HEK293T (cell line): ENCODE measurements at regions not wholly inside any gene's neighbourhood (a gene's known extent, or its start where the extent isn't known, plus 50 kb on each side); places are given as distances from the start of the nearest gene placed in this dataset.

Source experiments
- CTCF ChIA-PET: fragments of 350-600 bp; formaldehyde crosslinking; extraction: SDS; loops from one replicate; lab custom pipeline; 2021; ENCODE audit warnings: antibody characterized with exemption, inconsistent platforms; lab: Yijun Ruan, JAX
- POLR2A ChIA-PET: fragments of 350-600 bp; formaldehyde crosslinking; extraction: SDS; loops from one replicate; lab custom pipeline; 2020; ENCODE audit warnings: antibody characterized with exemption, inconsistent platforms; lab: Yijun Ruan, JAX
- DNase-seq: peaks from one replicate; pipeline ENCODE4 v3.0.0; 2012; ENCODE audit warnings: mixed read lengths; ENCODE audit errors: extremely low spot score
- ARNT ChIP-seq: fragments of 450-650 bp; IDR thresholded peaks from 2 replicates; pipeline ENCODE4 v1.6.1; 2017; ENCODE audit warnings: mild to moderate bottlenecking
- BHLHE40 ChIP-seq: fragments of 450-650 bp; IDR thresholded peaks from 2 replicates; pipeline ENCODE4 v1.6.1; 2016; ENCODE audit warnings: mild to moderate bottlenecking, moderate library complexity, borderline replicate concordance
- CTBP1 ChIP-seq: fragments of 450-650 bp; IDR thresholded peaks from 2 replicates; pipeline ENCODE4 v1.6.1; 2016; ENCODE audit warnings: borderline replicate concordance
- ELF4 ChIP-seq: fragments of 450-650 bp; IDR thresholded peaks from 2 replicates; pipeline ENCODE4 v1.6.1; 2017; ENCODE audit warnings: antibody characterized with exemption
- FOXA1 ChIP-seq: fragments of 450-650 bp; IDR thresholded peaks from 2 replicates; pipeline ENCODE4 v1.6.1; 2016; ENCODE audit warnings: mild to moderate bottlenecking
- FOXK2 ChIP-seq: fragments of 450-650 bp; IDR thresholded peaks from 2 replicates; pipeline ENCODE4 v1.6.1; 2016; ENCODE audit warnings: mild to moderate bottlenecking
- FOXM1 ChIP-seq: fragments of 450-650 bp; IDR thresholded peaks from 2 replicates; pipeline ENCODE4 v1.6.1; 2017; ENCODE audit warnings: mild to moderate bottlenecking, borderline replicate concordance
- HDGF ChIP-seq: fragments of 450-650 bp; IDR thresholded peaks from 2 replicates; pipeline ENCODE4 v1.6.1; 2017; ENCODE audit warnings: antibody characterized with exemption, borderline replicate concordance
- L3MBTL2 ChIP-seq: fragments of 450-650 bp; conservative IDR thresholded peaks from 2 replicates; pipeline ENCODE4 v1.6.1; 2016; ENCODE audit warnings: mild to moderate bottlenecking
- LEF1 ChIP-seq: fragments of 450-650 bp; IDR thresholded peaks from 2 replicates; pipeline ENCODE4 v1.6.1; 2017; ENCODE audit warnings: mild to moderate bottlenecking, borderline replicate concordance
- NFRKB ChIP-seq: fragments of 450-650 bp; IDR thresholded peaks from 2 replicates; pipeline ENCODE4 v1.6.1; 2016; ENCODE audit warnings: mild to moderate bottlenecking, moderate library complexity
- PKNOX1 ChIP-seq: fragments of 450-650 bp; IDR thresholded peaks from 2 replicates; pipeline ENCODE4 v1.6.1; 2016
- SP1 ChIP-seq: fragments of 450-650 bp; IDR thresholded peaks from 2 replicates; pipeline ENCODE4 v1.6.1; 2017
- SUZ12 ChIP-seq: fragments of 450-650 bp; IDR thresholded peaks from 2 replicates; pipeline ENCODE4 v1.6.1; 2016; ENCODE audit warnings: mild to moderate bottlenecking
- TARDBP ChIP-seq: fragments of 450-650 bp; IDR thresholded peaks from 2 replicates; pipeline ENCODE4 v1.6.1; 2016
- ZNF384 ChIP-seq: fragments of 450-650 bp; IDR thresholded peaks from 2 replicates; pipeline ENCODE4 v1.6.1; 2016

GRCh38 chr7:41573015-41573414, 129.9 kb downstream of the INHBA start:
- TF ChIP-seq FOXM1 (no peak), ARNT (no peak), LEF1 (no peak), NFRKB (no peak), ZNF384 (no peak), HDGF (no peak), SUZ12 (no peak), BHLHE40 (no peak), FOXK2 (no peak), SP1 (no peak), PKNOX1 (no peak), FOXA1 (no peak)
- ChIA-PET POLR2A (no interaction called here), CTCF (no interaction called here)
- DNase-seq, result no peak

- TF ChIP-seq FOXK2, result no peak
- no peak for TF ChIP-seq HDGF
- TF ChIP-seq LEF1, result no peak
- no peak for TF ChIP-seq SUZ12
- TF ChIP-seq CTBP1, result no peak
- no peak for TF ChIP-seq ELF4
- no peak for TF ChIP-seq PKNOX1
- no peak for TF ChIP-seq TARDBP
- no peak for TF ChIP-seq L3MBTL2
- TF ChIP-seq BHLHE40, result no peak
- no peak for TF ChIP-seq FOXA1
- no peak for TF ChIP-seq FOXM1
- POLR2A ChIA-PET, result no interaction called here
- CTCF ChIA-PET, result no interaction called here
- DNase-seq, result no peak
Measured at GRCh38 chr7:41571573-41571972, 131.3 kb downstream of the INHBA start.

GRCh38 chr7:41570766-41571165, 132.1 kb downstream of the INHBA start:
- ChIA-PET POLR2A (no interaction called here), CTCF (no interaction called here)
- TF ChIP-seq FOXK2 (no peak), SP1 (no peak), ARNT (no peak)
- no peak for DNase-seq

- TF ChIP-seq ELF4 (no peak), FOXA1 (no peak), ARNT (no peak), LEF1 (no peak), L3MBTL2 (no peak), FOXM1 (no peak), CTBP1 (no peak), ZNF384 (no peak), FOXK2 (no peak), NFRKB (no peak), SUZ12 (no peak), BHLHE40 (no peak), PKNOX1 (no peak), TARDBP (no peak), HDGF (no peak)
- ChIA-PET POLR2A (no interaction called here), CTCF (no interaction called here)
- no peak for DNase-seq
Measured at GRCh38 chr7:41568135-41568534, 134.8 kb downstream of the INHBA start.

- TF ChIP-seq FOXA1 (no peak), NFRKB (no peak)
Measured at GRCh38 chr7:41567731-41568114, 135.2 kb downstream of the INHBA start.

GRCh38 chr7:41567031-41567730, 135.7 kb downstream of the INHBA start:
- TF ChIP-seq PKNOX1, result no peak
- CTCF ChIA-PET, result no interaction called here
- POLR2A ChIA-PET, result no interaction called here
- DNase-seq, result no peak

More at GRCh38 chr7:41567731-41568114, 135.2 kb downstream of the INHBA start:
- ChIA-PET CTCF (no interaction called here), POLR2A (no interaction called here)
- no peak for DNase-seq
